ENCODE measurements at regions not wholly inside any gene's neighbourhood (a gene's known extent, or its start where the extent isn't known, plus 50 kb on each side); places are given as distances from the start of the nearest gene placed in this dataset.

DNA sequence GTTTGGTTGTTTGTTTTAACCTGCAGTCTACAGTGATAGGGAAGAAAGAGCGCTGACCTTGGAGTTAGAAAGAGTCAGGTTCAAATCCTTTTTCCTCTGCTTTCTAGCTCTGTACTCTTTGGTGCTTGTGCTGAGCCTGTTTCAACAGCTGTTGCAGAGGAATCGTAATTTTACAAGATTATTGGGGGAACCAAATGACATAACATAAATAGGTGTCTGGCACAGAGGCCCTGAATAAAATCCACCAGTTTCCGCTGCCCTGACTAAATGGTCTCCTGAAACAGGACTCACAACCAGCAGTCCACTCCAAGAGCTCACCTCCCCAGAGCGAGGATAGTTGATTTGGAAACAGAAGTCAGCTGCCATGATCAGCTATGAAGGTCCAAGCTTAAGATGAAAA is 125.0 kb upstream of the CDC42EP3 start:
- 88 to 96% (median 90%) methylated on average over 4 of the region's 4 CpGs for WGBS, 5 donors
- no peaks in the 10 kb centered on the region for H3K9me3 ChIP-seq
- no peak overlapping the region for H3K4me3 ChIP-seq
- no peak overlapping the region for H3K27ac ChIP-seq
- no peaks in the 10 kb centered on the region for H3K27me3 ChIP-seq (replicated peaks in 1 of 7)
- peaks cover 0 to 17% (median 11%) of the 10 kb centered on the region in 6 donors for H3K4me1 ChIP-seq
- no peak for DNase-seq
- intact Hi-C loops (cut with DNase I; ENCODE audit: low total_unique reads), result no loop called here
- TF ChIP-seq POLR2A (IDR thresholded peaks at IDR 0.05), result no peak
- TF ChIP-seq, protein P1, sequence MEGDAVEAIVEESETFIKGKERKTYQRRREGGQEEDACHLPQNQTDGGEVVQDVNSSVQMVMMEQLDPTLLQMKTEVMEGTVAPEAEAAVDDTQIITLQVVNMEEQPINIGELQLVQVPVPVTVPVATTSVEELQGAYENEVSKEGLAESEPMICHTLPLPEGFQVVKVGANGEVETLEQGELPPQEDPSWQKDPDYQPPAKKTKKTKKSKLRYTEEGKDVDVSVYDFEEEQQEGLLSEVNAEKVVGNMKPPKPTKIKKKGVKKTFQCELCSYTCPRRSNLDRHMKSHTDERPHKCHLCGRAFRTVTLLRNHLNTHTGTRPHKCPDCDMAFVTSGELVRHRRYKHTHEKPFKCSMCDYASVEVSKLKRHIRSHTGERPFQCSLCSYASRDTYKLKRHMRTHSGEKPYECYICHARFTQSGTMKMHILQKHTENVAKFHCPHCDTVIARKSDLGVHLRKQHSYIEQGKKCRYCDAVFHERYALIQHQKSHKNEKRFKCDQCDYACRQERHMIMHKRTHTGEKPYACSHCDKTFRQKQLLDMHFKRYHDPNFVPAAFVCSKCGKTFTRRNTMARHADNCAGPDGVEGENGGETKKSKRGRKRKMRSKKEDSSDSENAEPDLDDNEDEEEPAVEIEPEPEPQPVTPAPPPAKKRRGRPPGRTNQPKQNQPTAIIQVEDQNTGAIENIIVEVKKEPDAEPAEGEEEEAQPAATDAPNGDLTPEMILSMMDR (IDR thresholded peaks at IDR 0.05 in 8 of 11, conservative IDR thresholded peaks at IDR 0.05 in 3 of 11), result no peak
- TF ChIP-seq POLR2AphosphoS5 (IDR thresholded peaks at IDR 0.05), result no peak
- no peaks in the 10 kb centered on the region for H3K36me3 ChIP-seq

DNA sequence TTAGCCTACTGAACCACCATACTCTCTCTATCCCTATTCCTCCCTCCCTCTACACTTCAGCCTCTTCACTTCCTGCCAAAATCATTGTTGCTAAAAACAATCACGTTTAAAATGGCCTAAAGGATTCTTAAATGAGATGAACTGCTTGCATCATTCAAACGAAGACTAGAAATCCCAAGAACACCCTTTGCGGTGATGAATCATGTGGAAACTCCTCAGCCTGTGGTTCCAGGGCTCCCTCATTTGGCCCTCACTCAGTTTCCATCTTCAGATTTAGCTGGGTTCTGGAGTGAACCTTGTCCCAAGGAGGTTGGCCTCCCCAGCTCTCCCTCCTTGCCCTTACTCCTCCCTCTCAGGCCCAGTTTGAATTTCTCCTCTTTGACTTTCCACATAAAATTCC is 125.6 kb upstream of the CDC42EP3 start:
- H3K4me1 ChIP-seq, result peaks cover 0 to 17% (median 11%) of the 10 kb centered on the region in 6 donors
- H3K27ac ChIP-seq, result no peak overlapping the region
- no peaks in the 10 kb centered on the region for H3K36me3 ChIP-seq
- TF ChIP-seq POLR2AphosphoS5 (IDR thresholded peaks at IDR 0.05) (no peak), POLR2A (IDR thresholded peaks at IDR 0.05) (no peak)
- TF ChIP-seq, protein P1 (IDR thresholded peaks at IDR 0.05 in 8 of 11, conservative IDR thresholded peaks at IDR 0.05 in 3 of 11), result no peak
- H3K27me3 ChIP-seq (replicated peaks in 1 of 7), result no peaks in the 10 kb centered on the region
- H3K4me3 ChIP-seq, result no peak overlapping the region
- intact Hi-C loops (cut with DNase I; ENCODE audit: low total_unique reads), result no loop called here
- 72 to 90% (median 77%) methylated on average over 3 of the region's 3 CpGs for WGBS, 5 donors
- no peak for DNase-seq
- H3K9me3 ChIP-seq, result no peaks in the 10 kb centered on the region

DNA sequence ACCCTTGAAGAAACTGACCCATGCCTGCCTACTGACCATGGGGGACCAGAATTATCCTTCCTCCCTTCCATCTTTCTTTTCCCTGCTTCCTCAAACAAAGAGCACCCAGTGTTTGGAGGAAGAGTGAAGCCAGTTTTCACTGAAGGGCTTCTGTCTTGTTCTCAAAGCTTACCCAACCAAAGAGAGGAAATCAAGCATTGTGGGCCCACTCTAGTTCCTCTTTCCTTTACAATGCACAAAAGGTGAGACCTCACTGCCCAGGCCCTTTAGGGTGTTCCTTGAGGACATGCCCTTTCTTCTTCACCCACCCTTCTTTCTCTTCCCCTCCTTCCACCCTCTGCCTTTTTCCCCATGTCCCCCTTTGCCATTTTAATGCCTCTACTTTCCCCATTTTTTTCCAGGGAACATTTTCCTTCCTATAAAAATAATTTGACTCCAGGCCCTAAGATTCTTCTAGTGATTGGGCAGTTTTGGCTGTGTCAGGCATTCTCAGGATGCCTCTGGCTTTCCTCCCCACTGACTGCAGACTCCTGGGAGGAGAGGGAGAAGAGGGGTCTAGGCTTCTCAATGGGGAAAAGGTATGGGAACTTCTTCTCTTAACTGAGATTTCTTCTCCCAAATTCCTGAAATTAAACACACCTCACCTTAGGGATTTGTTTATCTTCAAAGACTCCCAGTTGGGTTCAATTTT is 126.6 kb upstream of the RMDN2 start:
- no peaks in the 10 kb centered on the region for H3K36me3 ChIP-seq
- H3K27ac ChIP-seq, result peak overlapping the region in 4 of 8 donors; percentile 5 to 64 (median 46)
- H3K9me3 ChIP-seq, result no peaks in the 10 kb centered on the region
- peaks cover 0 to 17% (median 11%) of the 10 kb centered on the region in 6 donors for H3K4me1 ChIP-seq
- TF ChIP-seq, protein P1 (IDR thresholded peaks at IDR 0.05 in 8 of 11, conservative IDR thresholded peaks at IDR 0.05 in 3 of 11), result no peak
- TF ChIP-seq POLR2AphosphoS5 (IDR thresholded peaks at IDR 0.05), result no peak
- TF ChIP-seq POLR2A (IDR thresholded peaks at IDR 0.05), result no peak
- DNase-seq, result no peak
- H3K27me3 ChIP-seq (replicated peaks in 1 of 7), result no peaks in the 10 kb centered on the region
- H3K4me3 ChIP-seq, result no peak overlapping the region
- intact Hi-C loops (cut with DNase I; ENCODE audit: low total_unique reads), result no loop called here

DNA sequence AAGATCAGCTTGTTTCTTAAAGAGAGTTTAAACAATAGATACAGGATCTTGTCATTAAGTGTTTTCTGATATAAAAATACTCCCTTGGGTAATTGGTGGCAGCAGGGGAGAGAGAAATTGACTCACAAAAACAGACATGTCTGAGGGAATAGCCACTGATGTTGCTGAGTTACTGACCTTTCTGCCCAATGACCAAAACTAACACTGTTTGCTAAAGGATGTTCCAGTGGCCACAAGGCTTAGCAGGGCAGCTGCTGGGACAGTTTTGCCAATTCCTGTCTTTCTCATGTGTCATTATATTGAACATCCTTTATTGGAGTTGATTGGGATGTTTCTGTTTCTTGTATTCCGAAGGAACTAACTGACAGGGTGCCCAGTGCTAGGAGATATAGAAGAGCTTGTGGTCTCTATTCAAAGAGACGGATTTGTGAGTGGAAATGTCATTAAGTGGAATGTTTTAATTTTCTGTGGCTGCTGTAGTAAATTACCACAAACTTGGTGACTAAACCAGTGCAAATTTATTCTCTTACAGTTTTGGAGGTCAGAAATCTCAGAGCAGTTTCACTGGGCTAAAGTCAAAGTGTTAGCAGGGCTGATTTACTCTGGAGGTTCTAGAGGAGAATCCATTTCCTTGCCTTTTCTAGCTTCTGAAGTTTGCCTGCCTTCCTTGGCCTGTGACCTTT is 124.8 kb upstream of the RMDN2 start:
- no peak for TF ChIP-seq POLR2A (IDR thresholded peaks at IDR 0.05)
- TF ChIP-seq POLR2AphosphoS5 (IDR thresholded peaks at IDR 0.05), result no peak
- TF ChIP-seq, protein P1 (IDR thresholded peaks at IDR 0.05 in 8 of 11, conservative IDR thresholded peaks at IDR 0.05 in 3 of 11), result no peak
- Histone ChIP-seq H3K4me1 (peaks cover 0 to 17% (median 11%) of the 10 kb centered on the region in 6 donors), H3K9me3 (no peaks in the 10 kb centered on the region), H3K4me3 (no peak overlapping the region), H3K27ac (no peak overlapping the region), H3K36me3 (no peaks in the 10 kb centered on the region), H3K27me3 (replicated peaks in 1 of 7) (no peaks in the 10 kb centered on the region)
- DNase-seq, result no peak
- 91 to 98% (median 96%) methylated on average over 2 of the region's 2 CpGs for WGBS, 5 donors
- intact Hi-C loops (cut with DNase I; ENCODE audit: low total_unique reads), result no loop called here
